GM21717 (cell line): ENCODE measurements at regions not wholly inside any gene's neighbourhood (a gene's known extent, or its start where the extent isn't known, plus 50 kb on each side); places are given as distances from the start of the nearest gene placed in this dataset.
A peak's percentile ranks its signal among the peaks of the same experiment; 100 is the strongest.
"Not testable (repeated sequence)": the region's sequence is repeated elsewhere in the genome, so short reads cannot be mapped to it uniquely, and the experiment has no call there.

Experiments
- ATAC-seq: cut with Tn5 transposase; IDR thresholded peaks from one replicate; pipeline ENCODE4 v1.9.1; 2021; ENCODE audit warnings: mild to moderate bottlenecking, moderate library complexity; ENCODE audit not compliant: unreplicated experiment

DNA sequence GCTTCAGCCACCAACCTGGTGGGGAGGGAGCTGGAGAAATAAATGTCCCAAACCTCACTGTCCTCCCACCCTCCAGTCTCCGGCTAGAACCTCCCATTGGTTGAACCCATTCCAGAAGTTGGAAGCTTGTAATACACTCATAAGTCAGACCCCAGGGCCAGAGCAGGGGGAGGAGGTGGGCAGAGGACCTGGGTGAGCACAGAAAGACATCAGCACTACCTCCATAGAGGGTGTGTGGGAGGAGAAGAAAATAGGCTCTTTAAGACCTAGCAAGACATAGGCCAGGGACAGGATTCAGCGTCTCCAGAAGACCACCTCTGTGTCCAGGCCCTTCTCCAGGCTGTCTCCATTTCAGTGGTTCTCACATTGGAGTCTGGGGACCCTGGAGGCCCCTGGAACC is 73.3 kb upstream of the TOP1 start:
- no peak for ATAC-seq

DNA sequence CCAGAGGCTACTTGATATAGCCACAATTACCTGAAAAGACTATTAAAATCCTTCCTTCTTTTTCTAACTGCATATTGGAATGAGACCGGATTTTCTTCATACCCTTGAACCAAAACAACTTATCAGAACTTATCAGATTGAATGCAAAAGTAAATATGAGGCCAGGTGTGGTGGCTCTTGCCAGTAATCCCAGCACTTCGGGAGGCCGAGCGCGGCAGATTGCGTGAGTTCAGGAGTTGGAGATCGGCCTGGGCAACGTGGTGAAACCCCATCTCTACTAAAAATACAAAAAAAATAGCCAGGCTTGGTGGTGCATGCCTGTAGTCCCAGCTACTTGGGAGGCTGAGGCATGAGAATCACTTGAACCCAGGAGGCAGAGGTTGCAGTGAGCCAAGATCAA is 72.8 kb upstream of the TOP1 start:
- not testable (repeated sequence) for ATAC-seq

DNA sequence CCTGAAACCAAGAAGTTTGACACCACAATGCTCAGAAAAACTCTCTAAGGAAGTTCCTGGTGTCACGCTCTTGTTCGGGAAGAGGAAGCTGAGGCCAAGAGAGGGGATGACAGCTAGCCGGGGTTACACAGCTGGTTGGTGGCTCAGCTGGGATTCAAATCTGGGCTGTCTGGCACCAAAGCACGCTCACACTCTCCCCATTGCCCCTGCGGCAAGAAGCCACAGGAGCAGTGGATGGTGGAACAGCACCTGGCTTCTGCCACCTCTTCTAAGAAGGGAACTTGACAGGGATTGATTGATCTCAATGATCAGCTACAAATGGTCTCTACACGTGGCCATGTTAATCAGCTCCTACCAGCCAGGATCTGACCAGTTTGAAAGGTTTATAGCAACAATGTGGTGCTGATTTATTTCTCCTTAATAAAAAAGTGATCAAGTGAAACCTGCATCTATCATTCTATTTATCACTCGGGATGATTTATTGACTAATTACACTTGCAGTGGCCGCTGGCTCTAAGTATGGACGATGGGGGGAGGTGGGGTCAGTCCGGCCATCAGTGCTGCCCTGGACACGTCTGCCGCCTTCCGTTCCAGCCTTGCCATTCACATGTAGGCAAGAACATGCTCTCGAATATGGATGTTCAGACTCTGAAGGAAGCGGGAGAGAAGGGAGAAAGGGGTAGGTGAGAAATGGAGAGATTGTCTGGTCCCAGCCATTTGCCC is 71.9 kb upstream of the TOP1 start:
- ATAC-seq, result no peak

DNA sequence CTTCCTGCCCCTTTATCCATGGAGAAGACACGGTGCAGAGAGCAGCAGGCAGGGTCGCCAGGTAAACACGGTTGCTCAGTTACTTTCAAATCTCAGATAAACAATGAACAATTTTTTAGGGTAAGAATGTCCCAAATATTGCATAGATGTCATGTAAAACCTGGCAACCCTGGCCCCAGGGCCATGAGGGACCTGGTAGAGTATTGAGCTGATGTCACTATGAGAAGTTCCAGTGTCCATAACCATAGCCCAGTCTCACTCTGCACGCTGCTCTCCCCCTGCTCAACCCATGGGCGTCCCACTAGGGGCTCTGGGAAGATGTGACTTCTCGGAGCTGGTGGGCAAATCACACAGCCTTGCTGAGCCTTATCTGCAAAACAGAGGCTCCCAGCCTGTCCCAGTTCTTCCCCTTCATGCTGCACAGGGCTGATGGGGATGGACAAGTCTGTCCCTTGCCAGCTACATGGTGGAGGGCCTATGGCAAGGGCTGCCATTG is 71.3 kb upstream of the TOP1 start:
- no peak for ATAC-seq

DNA sequence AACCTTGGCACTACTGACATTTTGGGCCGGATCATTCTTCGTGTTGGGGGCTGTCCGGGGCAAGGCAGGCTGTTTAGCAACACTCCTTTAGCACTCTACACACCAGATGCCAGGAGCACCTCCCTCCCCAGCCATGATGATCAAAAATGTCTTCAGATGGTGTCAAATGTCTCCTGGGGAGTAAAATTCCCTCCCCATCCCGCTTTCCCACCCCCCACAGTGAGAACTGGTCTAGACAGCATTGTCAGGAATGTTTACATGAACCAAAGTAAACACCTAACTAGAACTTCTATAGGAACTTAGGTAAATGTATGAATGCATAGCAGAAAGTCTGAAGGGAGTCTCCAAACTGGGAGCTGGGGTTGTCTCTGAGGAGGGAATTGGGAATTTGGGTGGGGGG is 70.0 kb upstream of the TOP1 start:
- ATAC-seq, result no peak

DNA sequence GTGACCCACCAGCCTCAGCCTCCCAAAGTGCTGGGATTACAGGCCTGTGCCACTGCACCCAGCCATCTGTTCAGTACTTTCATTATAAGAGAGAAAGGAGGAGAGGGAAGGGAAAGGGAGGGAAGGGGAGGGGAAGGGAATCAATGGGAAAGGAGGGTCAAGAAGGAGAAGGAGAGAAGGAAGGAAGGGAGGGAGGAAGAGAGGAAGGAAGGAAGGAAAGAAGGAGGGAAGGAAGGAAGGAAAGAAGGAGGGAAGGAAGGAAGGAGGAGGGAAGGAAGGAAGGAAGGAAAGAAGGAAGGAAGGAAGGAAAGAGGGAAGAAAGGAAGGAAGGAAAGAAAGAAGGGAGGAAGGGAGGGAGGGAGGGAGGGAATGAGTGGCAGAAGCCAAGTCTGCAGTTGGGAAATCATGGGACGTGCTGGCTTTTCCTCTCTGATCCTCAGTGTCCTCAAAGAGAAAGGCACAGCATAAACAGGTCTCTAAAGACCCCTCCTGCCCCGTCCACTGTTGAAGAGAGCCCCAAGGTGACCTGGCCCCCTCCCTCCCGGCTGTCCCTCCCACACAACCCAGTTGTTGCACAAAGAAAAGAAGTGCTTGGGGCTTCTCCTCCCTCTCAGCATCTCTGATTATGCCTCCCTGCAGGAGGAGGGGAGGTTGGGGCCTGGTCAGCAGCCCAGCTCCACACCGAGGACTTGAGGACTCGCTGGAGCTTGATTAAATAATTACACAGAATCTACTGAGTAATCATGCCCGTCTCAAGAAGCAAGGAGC is 69.1 kb upstream of the TOP1 start:
- ATAC-seq, result no peak

DNA sequence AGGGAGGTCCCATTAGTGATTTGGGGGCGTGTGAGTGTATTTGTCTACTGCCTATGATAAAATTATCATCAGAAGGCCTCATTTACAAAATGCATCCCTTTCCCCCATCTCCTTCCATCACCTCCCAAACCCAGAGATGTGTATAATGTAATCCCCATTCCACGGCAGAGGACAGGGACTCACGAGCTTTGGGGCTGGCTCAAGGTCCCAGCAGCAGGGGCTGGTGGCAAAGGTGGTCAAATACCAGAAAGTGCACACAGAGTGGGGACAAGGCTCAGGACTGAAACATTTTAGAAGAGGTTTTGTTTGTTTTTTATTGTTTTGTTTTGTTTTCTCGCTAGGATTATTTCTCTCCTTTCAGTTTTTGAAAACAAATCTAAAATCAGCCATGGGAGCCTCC is 68.5 kb upstream of the TOP1 start:
- ATAC-seq, result no peak

DNA sequence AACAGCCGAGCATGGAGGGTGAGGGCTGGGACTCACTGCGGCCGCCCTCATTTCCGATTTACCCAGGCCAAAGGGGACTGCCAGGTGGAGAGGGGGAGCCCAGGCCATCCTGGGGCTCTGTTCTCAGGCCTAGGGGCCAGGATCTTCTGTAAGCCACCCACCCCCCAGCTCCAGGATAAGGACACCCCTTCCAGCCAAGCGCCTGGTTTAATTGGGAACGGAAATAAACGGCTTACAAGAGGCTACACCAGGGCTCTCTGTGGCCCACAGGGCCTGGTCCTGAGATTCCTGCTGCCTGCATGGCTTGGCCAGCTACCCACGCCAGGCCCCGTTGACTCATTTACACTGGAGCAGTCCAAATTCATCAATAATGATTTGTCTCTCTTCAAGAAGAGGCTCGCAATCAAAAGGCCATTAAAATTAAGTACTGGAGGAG is 68.1 kb upstream of the TOP1 start:
- no peak for ATAC-seq

DNA sequence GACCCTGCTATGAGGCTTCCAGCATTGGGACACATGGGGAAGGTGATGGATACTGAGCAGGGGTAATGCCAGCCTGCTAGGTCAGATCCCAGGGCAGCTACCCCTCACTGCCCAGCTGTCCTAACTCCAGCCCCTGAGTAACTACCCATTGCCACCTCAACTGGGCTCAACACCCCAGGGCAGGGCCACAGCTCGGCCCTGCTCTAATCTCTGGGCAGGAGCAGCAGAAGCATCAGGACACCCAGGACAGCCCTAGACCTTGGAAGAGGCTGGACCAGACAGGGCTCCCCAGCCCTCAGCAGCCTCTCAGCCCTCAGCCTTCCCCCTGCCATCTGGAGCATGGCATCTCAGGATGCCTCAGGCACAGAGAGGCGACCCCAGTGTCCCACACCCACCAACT is 67.4 kb upstream of the TOP1 start:
- ATAC-seq, result no peak

DNA sequence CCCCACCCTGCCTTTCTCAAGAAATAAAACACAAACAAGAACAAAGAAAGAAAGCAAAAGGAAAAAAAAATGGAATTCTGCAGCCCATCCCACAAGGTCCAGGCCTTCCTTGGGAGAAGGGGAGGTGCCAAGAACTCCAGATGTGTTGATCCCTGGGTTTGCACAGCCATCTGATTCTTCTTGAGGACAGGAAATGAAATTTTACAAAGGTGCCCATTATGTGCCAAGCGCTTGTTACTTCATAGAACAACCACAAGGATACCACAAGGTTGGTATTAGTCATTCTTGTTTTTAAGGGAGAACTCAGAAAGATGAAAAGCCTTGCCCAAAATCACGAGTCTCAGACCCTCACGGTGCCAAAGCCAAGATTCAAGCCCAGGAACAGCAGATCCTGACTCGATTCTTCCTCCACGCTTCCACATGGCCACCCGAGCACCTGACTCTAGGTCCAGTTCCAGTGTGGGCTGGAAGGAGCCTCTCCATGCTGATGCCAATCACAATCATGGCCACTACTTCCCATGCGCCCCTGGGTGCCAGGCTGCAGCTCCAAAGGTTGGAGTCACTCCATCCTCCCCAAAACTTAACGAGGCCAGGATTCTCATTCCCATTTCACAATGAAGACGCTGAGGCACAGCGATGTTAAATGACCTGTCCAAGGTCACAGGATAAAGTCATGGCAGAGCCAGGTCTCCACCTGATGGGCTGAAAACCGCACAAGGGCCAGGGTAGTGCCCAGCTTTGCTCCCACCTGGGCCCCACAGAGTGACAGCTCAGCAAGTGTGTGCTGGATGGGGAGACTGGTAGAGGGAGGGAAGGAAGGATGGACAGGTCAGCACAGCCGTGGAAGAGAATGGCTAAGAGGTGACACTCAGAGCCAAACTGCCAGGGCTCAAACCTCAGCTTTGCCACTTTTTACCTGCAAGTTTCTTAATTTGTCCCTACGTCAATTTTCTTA is 66.7 kb upstream of the TOP1 start:
- no peak for ATAC-seq

DNA sequence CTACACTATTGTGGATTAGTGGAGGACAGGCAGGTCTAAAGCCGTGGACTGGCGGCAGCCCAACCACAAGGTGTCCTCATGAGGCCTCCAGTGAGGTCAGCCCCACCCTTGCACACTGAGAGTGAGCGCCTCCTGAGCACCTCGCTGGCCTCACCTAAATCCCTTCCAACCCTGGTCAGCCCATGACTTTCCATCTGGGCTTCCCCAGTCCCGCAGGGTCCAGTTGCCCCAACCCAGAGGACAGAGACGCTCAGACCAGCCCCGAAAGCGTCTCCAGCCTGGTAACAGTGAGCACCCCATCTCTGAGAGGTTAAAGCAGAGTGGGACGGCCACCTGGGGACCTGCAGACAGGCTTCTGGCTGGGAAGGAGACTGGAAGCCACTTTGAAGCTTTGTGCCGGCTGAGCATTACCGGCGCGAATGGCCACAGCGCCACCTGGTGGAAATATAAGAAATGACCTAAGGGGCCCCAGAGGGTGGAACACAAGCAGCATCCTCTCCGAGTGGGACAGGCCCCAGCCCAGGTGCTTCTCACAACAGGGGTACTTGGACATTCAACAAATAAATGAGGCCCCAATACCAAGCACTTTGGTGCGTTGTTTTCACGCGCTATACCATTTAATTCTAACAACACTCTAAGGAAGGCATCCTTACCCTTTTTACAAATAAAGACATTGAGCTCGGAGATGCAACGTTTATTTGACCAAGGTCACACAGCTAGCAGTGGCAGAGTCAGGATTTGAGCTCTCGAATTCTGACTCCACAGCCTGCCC is 65.7 kb upstream of the TOP1 start:
- no peak for ATAC-seq

DNA sequence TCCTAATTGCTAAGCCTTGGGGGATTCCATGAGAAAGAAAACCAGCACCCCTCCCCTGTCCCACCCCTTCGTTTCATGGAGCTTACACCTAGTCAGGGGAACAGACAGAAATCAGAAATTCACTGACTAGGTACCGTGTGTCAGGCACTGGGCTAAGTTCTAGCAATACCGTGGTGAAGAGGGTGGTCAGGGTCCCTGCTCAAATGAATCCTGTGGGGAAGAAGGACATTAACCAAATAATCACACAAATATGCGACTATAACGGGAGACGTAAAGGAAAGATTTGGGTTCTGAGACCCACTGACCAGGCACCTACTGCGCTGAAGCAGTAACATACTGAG is 65.1 kb upstream of the TOP1 start:
- no peak for ATAC-seq

DNA sequence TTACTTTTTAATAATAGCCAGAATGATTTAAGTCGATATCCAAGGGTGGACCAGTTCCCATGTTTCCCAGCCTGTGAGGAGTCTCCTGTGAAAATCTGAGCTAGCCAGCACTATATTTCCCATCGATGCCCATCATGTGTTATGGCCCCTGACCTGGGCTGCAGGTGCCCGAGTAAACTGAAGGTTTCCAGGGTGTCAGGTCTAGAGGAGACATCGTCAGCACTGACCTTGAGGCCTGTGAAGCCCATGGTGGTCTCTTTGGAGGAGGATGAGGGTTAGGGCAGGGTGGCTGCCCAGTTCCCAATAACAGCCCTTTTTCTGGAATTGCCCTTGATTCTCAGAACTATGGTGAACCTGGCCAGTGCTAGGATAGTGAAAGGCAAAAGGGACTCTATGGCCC is 63.0 kb upstream of the TOP1 start:
- no peak for ATAC-seq

DNA sequence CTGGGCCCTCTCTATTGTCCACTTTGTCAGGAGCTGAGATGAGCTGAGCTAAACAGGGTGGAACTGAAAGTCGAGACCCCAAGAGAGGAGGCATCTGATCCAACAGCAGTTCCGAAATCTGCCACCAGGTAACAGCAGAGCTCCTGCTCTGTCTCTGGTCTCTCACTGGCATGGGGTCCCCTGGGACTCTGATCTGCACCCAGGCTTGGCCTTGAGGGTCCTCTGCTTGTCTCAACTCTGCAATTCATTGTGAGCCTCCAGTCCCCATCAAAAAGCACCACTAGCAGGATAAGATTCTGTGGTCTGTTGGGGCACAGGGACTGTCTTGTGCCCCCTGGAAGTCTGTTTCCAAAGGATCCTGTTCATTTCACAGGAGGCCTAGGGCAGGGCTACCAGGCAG is 62.5 kb upstream of the TOP1 start:
- ATAC-seq, result no peak

DNA sequence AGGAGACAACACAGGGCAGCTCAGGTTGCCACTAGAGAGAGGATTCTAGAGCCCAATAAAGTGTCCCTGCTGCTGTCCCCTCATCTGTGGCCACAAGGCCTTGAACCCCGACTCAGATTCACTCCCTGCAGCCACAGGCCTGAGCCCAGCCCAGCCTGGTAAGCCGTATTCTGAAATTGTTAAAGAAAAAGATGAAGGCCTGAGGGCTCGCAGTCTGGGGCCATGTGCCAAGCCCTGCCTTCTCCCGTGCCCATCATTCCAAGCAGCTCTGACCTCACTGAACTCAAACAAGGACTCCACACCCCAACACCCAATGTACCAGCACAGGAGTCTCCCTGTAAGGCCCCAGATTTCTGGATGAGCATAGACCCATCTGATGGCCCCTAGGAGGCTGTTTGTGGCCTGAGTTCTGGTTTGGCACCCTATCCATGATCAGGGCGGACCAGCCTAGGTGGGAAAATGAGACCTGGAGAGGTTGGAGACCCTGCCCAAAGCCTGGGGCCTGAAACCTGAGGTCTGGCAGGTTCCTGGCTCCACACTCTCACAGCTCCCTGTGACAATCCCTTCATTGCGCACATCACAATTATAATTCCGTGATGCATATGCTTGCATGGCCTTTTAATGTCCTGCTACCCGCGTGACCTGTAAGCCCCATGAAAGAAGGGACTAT is 62.0 kb upstream of the TOP1 start:
- no peak for ATAC-seq

DNA sequence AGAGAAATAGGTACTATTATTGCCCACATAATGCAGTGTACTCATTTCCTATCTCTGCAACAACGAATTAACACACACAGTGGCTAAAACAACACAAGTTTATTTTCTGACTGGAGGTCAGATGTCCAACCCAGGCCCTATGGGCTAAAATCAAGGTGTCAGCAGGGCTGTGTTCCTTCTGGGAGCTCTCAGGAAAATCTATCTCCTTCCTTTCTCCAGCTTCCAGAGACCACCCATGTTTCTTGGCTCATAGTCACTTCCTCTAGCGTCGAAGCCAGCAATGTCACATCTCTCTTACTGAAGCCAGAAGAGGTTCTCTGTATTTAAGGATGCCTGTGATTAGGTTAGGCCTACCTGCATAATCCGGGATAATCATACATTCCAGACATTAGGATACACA is 60.9 kb upstream of the TOP1 start:
- ATAC-seq, result no peak

DNA sequence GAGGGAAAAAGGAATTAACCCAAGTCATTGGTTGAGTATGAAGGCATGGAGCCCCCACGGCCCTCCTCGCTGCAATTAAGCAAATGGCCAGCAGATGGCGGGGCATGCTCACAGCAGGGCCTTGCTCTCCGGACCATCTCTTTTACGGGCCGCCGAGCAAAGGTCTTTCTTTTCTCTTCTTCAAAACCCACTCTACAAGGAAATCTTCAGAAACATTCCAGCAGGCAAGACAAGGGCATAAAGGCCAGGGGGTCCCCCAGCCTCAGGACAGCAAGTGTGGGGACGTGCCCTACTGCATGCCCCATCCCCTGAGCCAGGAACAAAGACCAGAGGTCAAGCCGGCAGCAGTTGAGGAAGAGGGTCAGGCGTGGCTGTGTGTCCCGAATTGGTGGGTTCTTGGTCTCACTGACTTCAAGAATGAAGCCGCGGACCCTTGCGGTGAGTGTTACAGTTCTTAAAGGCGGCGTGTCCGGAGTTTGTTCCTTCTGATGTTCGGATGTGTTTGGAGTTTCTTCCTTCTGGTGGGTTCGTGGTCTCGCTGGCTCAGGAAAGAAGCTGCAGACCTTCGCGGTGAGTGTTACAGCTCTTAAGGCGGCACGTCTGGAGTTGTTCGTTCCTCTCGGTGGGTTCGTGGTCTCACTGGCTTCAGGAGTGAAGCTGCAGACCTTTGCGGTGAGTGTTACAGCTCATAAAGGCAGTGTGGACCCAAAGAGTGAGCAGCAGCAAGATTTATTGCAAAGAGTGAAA is 59.6 kb upstream of the TOP1 start:
- peak; percentile 82 for ATAC-seq

DNA sequence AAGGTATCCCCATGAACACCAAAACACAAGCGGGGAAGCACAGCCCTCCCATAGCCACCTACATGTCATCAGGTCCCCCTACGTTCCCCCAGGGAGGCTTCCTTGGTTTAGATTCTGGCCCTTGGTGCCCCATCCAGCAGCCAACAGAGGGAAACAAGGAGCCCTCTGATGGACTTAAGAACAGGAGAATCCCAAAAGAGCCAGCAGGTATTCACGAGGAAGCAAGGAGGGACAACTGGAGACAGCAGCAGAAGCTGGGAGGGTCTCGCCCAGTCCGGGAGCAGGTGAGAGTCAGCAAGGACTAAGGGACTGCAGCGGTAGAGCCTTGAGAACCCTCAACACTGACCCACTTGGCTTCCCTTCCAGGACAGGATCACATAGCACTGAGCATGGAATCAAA is 58.4 kb upstream of the TOP1 start:
- ATAC-seq, result no peak

DNA sequence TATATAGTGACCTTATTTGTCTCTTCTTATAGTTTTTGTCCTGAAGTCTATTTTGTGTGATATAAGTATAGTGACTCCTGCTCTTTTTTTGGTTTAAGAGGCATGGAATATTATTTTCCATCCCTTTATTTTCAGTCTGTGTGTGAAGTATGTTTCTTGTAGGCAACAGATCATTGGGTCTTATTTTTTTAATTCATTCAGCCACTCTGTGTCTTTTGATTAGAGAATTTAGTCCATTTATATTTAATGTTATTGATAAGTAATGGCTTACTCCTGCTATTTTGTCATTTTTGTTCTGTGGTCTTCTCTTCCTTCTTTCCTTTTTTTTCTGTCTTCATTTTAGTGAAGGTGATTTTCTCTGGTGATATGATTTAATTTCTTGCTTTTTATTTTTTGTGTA is 51.4 kb upstream of the TOP1 start:
- ATAC-seq, result no peak
